Dermis blood vessel endothelial cell (primary cell): ENCODE measurements at regions not wholly inside any gene's neighbourhood (a gene's known extent, or its start where the extent isn't known, plus 50 kb on each side); places are given as distances from the start of the nearest gene placed in this dataset.
A peak's percentile ranks its signal among the peaks of the same experiment; 100 is the strongest.

Experiments used
- DNase-seq: peaks from one replicate; pipeline ENCODE4 v3.0.0; 2010

- DNase-seq: no peak
Measured at GRCh38 chr1:79877086-79877485, 870.6 kb upstream of the ADGRL4 start.

- no peak for DNase-seq
Measured at GRCh38 chr1:79875187-79875586, 868.7 kb upstream of the ADGRL4 start.

GRCh38 chr1:79874289-79874688 is 867.8 kb upstream of the ADGRL4 start:
- DNase-seq: no peak

GRCh38 chr1:79859212-79859948 is 852.9 kb upstream of the ADGRL4 start:
- peak; percentile 92 for DNase-seq

DNA sequence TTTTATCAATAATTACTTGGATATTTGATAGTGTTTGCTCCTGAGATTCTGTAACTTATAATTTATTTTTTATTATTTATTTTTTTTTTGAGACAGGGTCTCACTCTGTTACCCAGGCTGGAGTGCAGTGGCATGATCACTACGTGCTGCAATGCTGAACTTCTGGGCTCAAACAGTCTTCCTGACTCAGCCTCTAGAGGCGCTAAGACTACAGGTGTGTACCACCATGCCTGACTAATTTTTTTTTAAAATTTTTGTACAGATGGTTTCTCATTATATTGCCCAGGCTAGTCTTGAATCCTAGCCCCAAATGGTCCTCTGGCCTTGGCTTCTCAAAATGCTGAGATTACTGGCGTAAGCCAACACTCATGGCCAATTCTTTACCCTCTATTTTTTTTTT is 845.5 kb upstream of the ADGRL4 start:
- peak; percentile 3 for DNase-seq

DNA sequence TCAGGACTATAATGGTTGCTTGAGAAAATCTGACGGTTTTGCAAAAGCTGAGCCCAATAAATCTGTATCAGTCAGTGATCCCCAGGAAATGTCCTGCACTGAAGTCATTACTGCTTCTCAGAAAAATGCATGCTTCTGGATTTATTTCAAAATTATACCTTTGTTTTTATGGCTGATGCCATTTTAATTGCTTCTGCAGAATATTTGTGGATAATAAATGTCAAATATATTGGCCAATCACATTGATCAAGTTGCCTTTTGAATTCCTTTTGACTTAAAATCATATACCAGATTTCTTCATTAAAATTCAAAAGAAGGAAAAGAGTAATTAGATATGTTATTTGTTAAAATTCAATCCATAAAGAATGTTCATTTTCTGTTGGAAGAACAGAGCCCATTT is 842.9 kb upstream of the ADGRL4 start:
- no peak for DNase-seq

DNA sequence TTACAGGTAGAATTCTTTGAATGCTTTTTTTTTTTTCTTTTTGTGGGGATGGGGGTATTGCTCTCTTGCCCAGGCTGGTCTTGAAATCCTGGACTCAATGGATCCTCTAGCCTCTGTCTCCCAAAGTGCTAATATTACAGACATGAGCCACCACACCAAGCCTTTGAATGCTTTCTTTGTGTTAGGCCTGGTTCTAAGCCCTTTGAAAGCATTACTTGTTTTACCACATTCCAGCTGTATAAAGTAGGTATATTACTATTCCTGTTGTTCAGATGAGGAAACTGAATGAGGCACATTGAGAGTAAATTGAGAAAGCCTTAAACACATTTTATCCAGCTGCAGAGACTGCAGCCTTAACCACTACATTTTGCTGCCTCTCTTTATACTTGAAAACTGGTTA is 841.8 kb upstream of the ADGRL4 start:
- DNase-seq: no peak

DNA sequence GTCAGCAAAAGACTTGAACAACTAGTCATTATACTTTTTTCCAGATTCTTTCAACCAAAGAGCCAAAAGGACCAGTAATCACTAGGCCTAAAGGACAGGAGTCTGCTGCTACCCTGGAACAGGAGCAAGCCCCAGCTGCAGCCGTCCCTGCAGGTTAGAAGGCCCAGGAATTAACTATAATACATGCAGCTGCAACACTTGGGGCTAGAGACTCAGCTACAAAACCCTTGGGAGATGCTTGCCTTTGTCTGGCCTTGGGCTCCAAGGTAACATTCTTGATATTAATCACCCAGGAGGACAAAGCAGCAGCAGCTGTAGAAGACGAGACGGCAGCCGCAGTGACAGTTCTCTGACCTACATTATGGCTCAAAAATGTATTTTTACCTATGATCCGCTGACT is 841.2 kb upstream of the ADGRL4 start:
- DNase-seq: no peak

GRCh38 chr1:79845936-79846335 is 839.4 kb upstream of the ADGRL4 start:
- no peak for DNase-seq

- DNase-seq: no peak
Measured at GRCh38 chr1:79842811-79843210, 836.3 kb upstream of the ADGRL4 start.

- DNase-seq: no peak
Measured at GRCh38 chr1:79839882-79840281, 833.4 kb upstream of the ADGRL4 start.

- DNase-seq: no peak
Measured at GRCh38 chr1:79827446-79827845, 820.9 kb upstream of the ADGRL4 start.

- DNase-seq: no peak
Measured at GRCh38 chr1:79825551-79825950, 819.0 kb upstream of the ADGRL4 start.

DNA sequence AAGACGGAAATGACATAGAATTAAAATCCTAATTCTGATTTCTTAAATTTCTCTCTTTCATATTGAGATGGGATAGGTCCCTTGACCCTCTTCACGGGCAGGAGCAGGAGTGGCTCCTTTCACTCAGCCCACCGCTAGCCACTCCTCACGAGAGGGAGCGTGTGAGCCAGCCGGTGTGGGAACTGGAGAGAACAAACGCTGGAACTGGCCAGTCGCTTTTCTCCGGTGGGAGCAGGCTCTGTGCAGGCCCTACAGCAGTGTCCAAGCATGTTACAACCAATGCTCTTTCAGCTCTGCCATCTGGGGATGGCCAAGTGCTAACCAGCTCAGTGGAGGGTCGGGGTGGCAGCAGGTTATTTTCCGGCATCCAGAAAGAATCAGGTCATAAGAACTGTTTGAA is 815.5 kb upstream of the ADGRL4 start:
- DNase-seq: no peak

GRCh38 chr1:79819140-79819539 is 812.6 kb upstream of the ADGRL4 start:
- no peak for DNase-seq

DNA sequence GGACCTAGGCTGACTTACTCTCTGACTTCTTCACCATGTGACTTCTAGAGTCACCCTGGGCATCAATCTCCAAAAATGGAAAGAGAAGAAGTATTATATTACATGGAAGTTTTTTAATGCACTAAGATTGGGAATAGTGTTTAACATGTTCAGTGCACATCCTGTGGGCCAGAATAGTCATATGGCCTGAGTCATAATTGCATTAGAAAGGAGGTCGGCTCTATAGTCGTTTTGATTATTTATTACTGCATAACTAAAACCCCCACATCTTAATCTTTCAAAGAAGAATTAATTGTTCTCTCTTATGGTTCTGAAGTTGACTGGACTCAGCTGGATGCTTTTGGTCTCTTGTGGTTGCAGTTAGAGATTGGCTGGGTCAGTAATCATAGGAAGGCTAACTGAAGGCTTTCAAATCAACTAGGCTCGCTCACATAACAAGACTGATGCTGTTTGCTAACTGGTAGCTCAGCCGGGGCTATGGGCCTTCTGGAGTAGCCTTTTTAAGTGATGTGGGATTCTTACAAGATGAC is 810.6 kb upstream of the ADGRL4 start:
- DNase-seq: no peak

GRCh38 chr1:79815115-79815514 is 808.6 kb upstream of the ADGRL4 start:
- no peak for DNase-seq

DNA sequence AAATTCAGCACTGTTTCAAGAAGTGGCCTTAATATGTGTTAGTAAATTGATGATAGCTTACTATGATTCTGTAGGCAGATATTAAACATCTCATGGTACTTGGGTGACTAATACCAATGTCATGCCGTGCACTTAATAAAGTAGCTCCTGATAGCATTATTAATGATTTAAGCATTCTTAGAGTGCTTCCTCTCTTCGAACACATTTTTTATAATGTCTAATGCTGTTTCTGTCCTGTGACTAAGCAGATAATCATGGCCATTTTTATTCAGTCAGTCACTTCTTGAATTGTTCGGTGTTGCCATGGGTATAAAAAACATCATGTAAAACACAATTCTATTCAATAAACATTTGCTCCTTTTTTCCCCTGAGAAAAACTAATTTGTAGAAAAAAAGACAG is 804.6 kb upstream of the ADGRL4 start:
- DNase-seq: peak; percentile 89

DNA sequence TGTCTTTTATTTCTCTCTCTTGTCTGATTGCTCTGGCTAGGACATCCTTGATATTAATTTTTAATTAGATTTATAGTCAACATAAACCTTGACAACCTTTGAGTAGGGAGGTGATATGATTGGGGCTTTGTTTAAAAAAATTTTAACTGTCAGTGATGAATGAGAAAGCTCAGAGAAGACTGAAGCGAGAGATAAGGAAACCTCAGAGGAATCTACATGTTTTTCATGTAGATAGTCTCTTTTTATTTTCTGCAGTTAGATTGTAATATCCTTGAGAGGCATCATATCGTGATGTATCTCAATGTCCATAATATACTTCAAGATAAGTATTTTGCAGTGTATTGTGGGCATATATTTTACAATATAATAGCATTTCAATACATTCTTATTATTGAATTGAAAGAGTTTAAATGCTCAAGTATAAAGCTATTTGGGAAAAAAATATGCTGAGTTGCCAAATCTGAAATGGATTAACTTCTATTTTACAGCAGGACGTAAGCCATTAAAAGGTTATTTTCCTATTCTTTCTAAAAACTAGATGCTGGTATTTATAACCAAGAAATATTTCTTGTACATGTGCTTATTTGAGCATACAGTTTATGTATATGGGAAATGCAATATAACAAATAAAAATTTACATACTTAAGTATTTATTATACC is 802.4 kb upstream of the ADGRL4 start:
- DNase-seq: no peak

DNA sequence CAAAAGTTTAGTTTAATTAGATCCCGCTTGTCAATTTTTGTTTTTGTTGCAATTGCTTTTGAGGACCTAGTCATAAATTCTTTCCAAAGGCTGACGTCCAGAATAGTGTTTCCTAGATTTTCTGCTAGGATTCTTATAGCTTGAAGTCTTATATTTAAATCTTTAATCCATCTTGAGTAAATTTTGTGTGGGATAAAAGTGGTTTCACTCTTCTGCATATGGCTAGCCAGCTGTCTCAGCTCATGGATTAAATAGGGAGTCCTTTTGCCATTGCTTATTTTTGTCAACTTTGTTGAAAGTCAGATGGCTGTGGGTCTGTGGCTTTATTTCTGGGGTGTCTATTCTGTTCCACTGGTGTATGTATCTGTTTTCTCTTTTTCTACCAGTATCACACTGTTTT is 801.3 kb upstream of the ADGRL4 start:
- DNase-seq: no peak

DNA sequence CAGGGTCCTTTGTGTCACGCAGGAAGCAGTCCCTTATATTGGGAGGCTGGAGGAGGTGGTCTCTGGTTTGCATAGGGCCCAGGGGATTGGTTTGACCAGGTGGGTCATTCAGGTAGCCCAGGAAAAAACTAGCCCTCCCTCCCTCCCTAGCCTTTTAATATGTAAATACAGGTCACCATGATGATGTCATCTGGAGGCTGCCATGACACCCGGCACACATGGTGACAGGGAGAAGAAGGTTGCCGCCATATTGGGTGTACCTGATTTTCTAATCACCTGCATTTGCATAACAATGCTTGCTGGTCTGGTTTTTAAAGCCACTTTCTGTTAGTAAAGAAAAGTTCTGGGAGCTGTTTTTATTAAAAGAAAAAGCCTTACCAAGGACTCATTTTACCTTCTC is 791.0 kb upstream of the ADGRL4 start:
- DNase-seq: no peak

- DNase-seq: no peak
Measured at GRCh38 chr1:79796434-79796833, 789.9 kb upstream of the ADGRL4 start.

DNA sequence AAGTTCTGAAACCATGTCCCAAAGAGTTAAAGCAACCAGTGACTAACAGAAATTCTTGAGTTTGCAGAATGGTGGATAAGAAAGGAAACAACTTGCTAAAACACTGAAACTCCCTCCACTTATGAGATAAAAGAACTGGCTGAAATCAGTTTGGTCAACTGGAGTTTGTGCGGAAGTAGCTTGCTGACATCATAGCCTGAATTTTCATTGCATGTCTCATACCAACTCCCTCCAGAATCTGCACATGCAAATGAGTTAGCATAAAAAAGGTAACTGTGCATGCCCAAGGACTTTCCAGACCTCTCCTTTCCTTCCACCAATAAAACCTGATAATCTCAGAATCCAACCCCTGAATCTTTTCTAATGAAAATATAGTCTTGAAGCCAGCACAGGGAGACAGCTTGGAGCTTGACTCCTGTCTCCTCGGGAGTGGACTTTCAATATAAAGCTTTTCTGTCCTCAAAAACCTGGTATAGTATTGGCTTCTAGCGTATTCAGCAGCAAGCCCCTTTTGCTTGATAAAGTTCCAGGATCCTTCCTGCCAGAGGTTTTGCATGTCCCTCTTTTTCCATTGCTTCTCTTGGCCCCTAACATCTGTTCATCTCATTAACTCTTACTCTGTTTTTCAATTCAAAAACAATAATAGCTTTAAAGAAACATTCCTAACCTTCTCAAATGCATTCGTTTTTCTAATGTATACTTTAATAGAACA is 785.8 kb upstream of the ADGRL4 start:
- DNase-seq: no peak
